A549 (cell line): ENCODE measurements at regions not wholly inside any gene's neighbourhood (a gene's known extent, or its start where the extent isn't known, plus 50 kb on each side); places are given as distances from the start of the nearest gene placed in this dataset.

ENCODE experiments used
- BHLHE40 ChIP-seq: IDR thresholded peaks from 2 replicates; pipeline ENCODE4 v1.6.1; 2012; ENCODE audit warnings: low read depth, low read length, inconsistent platforms
- CTCF ChIP-seq: fragments of >200 bp; sonication (Bioruptor Twin); formaldehyde crosslinking; IDR thresholded peaks from 3 replicates; pipeline ENCODE4 v1.5.1; 2016
- EP300 ChIP-seq, 2 experiments: fragments of >200 bp; sonication (Bioruptor Twin); formaldehyde crosslinking; IDR thresholded peaks; 2 replicates in 1 of 2; 3 replicates in 1 of 2; pipeline ENCODE4 v1.6.1; 2016 to 2017
- MAX ChIP-seq: IDR thresholded peaks from 2 replicates; pipeline ENCODE4 v1.6.1; 2012
- MAZ ChIP-seq: fragments of 150-350 bp; IDR thresholded peaks from 2 replicates; pipeline ENCODE4 v1.6.1; 2014; ENCODE audit warnings: antibody characterized with exemption, low read depth, low read length, borderline replicate concordance
- MYC ChIP-seq: IDR thresholded peaks from 2 replicates; pipeline ENCODE4 v1.6.1; 2012; ENCODE audit warnings: mild to moderate bottlenecking, inconsistent platforms, low read length, improper control_type of control experiment, borderline replicate concordance
- NPAS2 ChIP-seq: fragments of 250-450 bp; sonication (Bioruptor Pico); IDR thresholded peaks from 2 replicates; pipeline ENCODE4 v1.8.0; 2022; ENCODE audit warnings: mild to moderate bottlenecking, moderate library complexity, borderline replicate concordance
- PBX3 ChIP-seq: IDR thresholded peaks from 2 replicates; pipeline ENCODE4 v1.6.1; 2012
- POLR2A ChIP-seq: IDR thresholded peaks from 2 replicates; pipeline ENCODE4 v1.6.1; 2012; ENCODE audit warnings: mild to moderate bottlenecking, low read length
- POLR2AphosphoS2 ChIP-seq: conservative IDR thresholded peaks from 2 replicates; pipeline ENCODE4 v1.6.1; 2012; ENCODE audit warnings: low read length, improper control_type of control experiment, inconsistent platforms
- RAD21 ChIP-seq, 2 experiments: fragments of >200 bp in 1 of 2; sonication (Bioruptor Twin) in 1 of 2; formaldehyde crosslinking in 1 of 2; IDR thresholded peaks in 1 of 2; conservative IDR thresholded peaks in 1 of 2; 2 replicates in 1 of 2; 3 replicates in 1 of 2; pipeline ENCODE4 v1.6.1; 2012 to 2018; ENCODE audit warnings: inconsistent platforms in 1 of 2
- ZFP36 ChIP-seq: fragments of 450-650 bp; IDR thresholded peaks from 2 replicates; pipeline ENCODE4 v1.6.1; 2014; ENCODE audit warnings: borderline replicate concordance; ENCODE audit not compliant: partially characterized antibody

GRCh38 chr11:111095327-111095726, 150.2 kb upstream of the POU2AF2 start:
- TF ChIP-seq MAX: no peak
- TF ChIP-seq CTCF: no peak
- no peak for TF ChIP-seq POLR2AphosphoS2
- TF ChIP-seq PBX3: no peak
- no peak for TF ChIP-seq RAD21 (conservative IDR thresholded peaks at IDR 0.05 in 1 of 2, IDR thresholded peaks at IDR 0.05 in 1 of 2)
- no peak for TF ChIP-seq NPAS2 (CRISPR knock-in tag)
- TF ChIP-seq BHLHE40: no peak
- no peak for TF ChIP-seq EP300 (IDR thresholded peaks at IDR 0.05)
- no peak for TF ChIP-seq MAZ
- TF ChIP-seq POLR2A: no peak
- no peak for TF ChIP-seq MYC
- no peak for TF ChIP-seq ZFP36
